ENCODE measurements at regions not wholly inside any gene's neighbourhood (a gene's known extent, or its start where the extent isn't known, plus 50 kb on each side); places are given as distances from the start of the nearest gene placed in this dataset.
A peak's percentile ranks its signal among the peaks of the same experiment; 100 is the strongest.

DNA sequence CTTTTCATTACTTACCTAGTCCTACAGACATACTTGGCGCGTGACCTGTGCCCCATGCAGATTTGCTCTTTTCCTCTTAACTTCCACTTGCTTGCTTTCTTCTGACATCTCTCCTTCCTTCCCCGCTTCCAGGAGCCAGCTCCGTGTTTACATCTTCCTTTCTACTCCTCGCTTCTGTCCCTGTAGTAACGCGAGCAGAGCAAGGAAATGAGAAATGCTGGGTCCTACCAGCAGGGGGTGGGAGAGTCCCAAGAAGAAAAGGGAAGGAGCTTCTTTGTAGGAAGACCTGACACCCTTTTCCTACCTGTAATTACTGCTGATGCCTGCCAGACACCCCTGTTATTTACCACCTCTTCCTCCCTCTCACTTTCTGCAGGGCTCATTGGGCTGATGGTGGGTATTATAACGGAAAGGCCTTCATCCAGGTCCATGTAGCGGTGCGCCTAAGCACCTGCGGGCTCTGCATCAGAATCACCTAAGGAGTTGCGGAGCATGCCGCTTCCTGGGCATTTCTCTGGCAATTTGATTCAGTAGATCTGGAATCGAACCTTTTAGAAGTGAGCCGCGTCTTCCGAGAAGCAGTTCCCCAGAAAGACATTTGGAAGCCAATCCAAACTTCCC, 1260.8 kb upstream of the WWC1 start:
- BruUV-seq (replicated peaks) = no TSS peak
- dilution Hi-C loops (cut with MboI; ENCODE audit: extremely low pct_ligation_motif_present, low sequenced_read_pairs) = no loop called here
- no peak for FAIRE-seq
- Histone ChIP-seq H2AFZ (ENCODE audit: low read depth, low read length) (no peak overlapping the region), H3K27me3 (ENCODE audit: control insufficient read depth in 2 of 2, insufficient read depth in 2 of 2, low read length in 2 of 2) (no peaks in the 10 kb centered on the region), H3K79me2 (ENCODE audit: control insufficient read depth, insufficient read depth, low read length) (no peaks in the 10 kb centered on the region), H4K20me1 (replicated peaks; ENCODE audit: control insufficient read depth, extremely low read depth, insufficient read depth, low read length) (no peaks in the 10 kb centered on the region), H3K27ac (ENCODE audit: insufficient read depth, low read depth, low read length) (no peak overlapping the region), H3K9me1 (replicated peaks; ENCODE audit: control insufficient read depth, extremely low read depth, insufficient read depth, low read length) (no peaks in the 10 kb centered on the region), H3K4me1 (ENCODE audit: control insufficient read depth, extremely low read depth, insufficient read depth, low read length) (no peaks in the 10 kb centered on the region), H3K36me3 (ENCODE audit: control insufficient read depth in 2 of 2, extremely low read depth in 1 of 2, insufficient read depth in 2 of 2, low read length in 2 of 2) (no peaks in the 10 kb centered on the region), H3K9me3 (replicated peaks; ENCODE audit: control insufficient read depth, insufficient read depth, low read length) (peaks cover 2% of the 10 kb centered on the region), H3K9ac (replicated peaks; ENCODE audit: extremely low read depth, insufficient read depth, low read length) (no peak overlapping the region), H3K4me2 (ENCODE audit: insufficient read depth, low read length) (no peak overlapping the region), H3K4me3 (replicated peaks in 1 of 3; ENCODE audit: insufficient read depth in 1 of 3, low read depth in 1 of 3, low read length in 3 of 3) (no peak overlapping the region)
- TF ChIP-seq, protein P1, sequence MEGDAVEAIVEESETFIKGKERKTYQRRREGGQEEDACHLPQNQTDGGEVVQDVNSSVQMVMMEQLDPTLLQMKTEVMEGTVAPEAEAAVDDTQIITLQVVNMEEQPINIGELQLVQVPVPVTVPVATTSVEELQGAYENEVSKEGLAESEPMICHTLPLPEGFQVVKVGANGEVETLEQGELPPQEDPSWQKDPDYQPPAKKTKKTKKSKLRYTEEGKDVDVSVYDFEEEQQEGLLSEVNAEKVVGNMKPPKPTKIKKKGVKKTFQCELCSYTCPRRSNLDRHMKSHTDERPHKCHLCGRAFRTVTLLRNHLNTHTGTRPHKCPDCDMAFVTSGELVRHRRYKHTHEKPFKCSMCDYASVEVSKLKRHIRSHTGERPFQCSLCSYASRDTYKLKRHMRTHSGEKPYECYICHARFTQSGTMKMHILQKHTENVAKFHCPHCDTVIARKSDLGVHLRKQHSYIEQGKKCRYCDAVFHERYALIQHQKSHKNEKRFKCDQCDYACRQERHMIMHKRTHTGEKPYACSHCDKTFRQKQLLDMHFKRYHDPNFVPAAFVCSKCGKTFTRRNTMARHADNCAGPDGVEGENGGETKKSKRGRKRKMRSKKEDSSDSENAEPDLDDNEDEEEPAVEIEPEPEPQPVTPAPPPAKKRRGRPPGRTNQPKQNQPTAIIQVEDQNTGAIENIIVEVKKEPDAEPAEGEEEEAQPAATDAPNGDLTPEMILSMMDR (IDR thresholded peaks at IDR 0.05; ENCODE audit: extremely low read depth in 1 of 2, insufficient read depth in 1 of 2, low read depth in 1 of 2, low read length in 2 of 2) = peak in 1 of 2 donors; percentile 10
- TF ChIP-seq EZH2 (IDR thresholded peaks at IDR 0.05; ENCODE audit: borderline replicate concordance, low read depth, low read length, severe bottlenecking) (no peak), POLR2A (IDR thresholded peaks at IDR 0.05; ENCODE audit: low read depth, low read length) (no peak), JUN (IDR thresholded peaks at IDR 0.05; ENCODE audit: borderline replicate concordance, insufficient read depth, insufficient read length, low read depth) (no peak)
- TF ChIP-seq, protein P2, sequence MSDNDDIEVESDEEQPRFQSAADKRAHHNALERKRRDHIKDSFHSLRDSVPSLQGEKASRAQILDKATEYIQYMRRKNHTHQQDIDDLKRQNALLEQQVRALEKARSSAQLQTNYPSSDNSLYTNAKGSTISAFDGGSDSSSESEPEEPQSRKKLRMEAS (IDR thresholded peaks at IDR 0.05; ENCODE audit: insufficient read depth, insufficient read length) = no peak
- no peak for DNase-seq (ENCODE audit: low read depth, low spot score)
- CTCF ChIA-PET = interaction anchor here (1.2 kb wide), 1 partner anchor 1189 kb away, joined by 4 read pairs; no protein-coding TSS in a partner anchor
- POLR2A ChIA-PET = no interaction called here
- intact Hi-C loops (cut with micrococcal nuclease) = no loop called here

DNA sequence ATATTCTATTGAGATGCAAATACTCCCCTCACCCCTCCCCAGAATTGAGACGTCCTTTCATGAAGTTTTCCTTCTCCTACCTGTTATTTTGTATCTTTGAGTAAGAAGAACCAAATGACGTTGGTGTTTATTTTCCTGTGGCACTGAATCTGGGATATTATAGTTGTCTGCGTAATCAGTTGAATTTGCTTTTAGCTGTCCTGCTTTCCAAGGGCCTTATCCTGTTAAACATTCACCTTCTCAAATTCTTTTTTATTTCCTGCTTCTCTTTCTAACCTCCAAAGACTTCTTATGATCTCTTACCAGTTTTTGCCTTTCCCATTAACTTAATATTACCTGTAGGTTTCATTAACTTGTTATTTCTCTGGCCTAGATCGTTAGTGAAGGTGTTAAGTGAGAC, 1254.9 kb upstream of the WWC1 start:
- DNase-seq (ENCODE audit: low read depth, low spot score) (no peak), FAIRE-seq (no peak)
- no peaks in the 10 kb centered on the region for H3K27me3 ChIP-seq (ENCODE audit: control insufficient read depth in 2 of 2, insufficient read depth in 2 of 2, low read length in 2 of 2)
- ChIA-PET CTCF (no interaction called here), POLR2A (no interaction called here)
- H3K27ac ChIP-seq (ENCODE audit: insufficient read depth, low read depth, low read length) = no peak overlapping the region
- H2AFZ ChIP-seq (ENCODE audit: low read depth, low read length) = no peak overlapping the region
- H3K9me3 ChIP-seq (replicated peaks; ENCODE audit: control insufficient read depth, insufficient read depth, low read length) = no peaks in the 10 kb centered on the region
- H3K4me2 ChIP-seq (ENCODE audit: insufficient read depth, low read length) = no peak overlapping the region
- no peaks in the 10 kb centered on the region for H3K79me2 ChIP-seq (ENCODE audit: control insufficient read depth, insufficient read depth, low read length)
- dilution Hi-C loops (cut with MboI; ENCODE audit: extremely low pct_ligation_motif_present, low sequenced_read_pairs) = no loop called here
- intact Hi-C loops (cut with micrococcal nuclease) = no loop called here
- no peaks in the 10 kb centered on the region for H3K36me3 ChIP-seq (ENCODE audit: control insufficient read depth in 2 of 2, extremely low read depth in 1 of 2, insufficient read depth in 2 of 2, low read length in 2 of 2)
- H3K4me3 ChIP-seq (replicated peaks in 1 of 3; ENCODE audit: insufficient read depth in 1 of 3, low read depth in 1 of 3, low read length in 3 of 3) = no peak overlapping the region
- H3K9ac ChIP-seq (replicated peaks; ENCODE audit: extremely low read depth, insufficient read depth, low read length) = no peak overlapping the region
- BruUV-seq (replicated peaks) = no TSS peak
- no peak for TF ChIP-seq POLR2A (IDR thresholded peaks at IDR 0.05; ENCODE audit: low read depth, low read length)
- no peak for TF ChIP-seq MYC (IDR thresholded peaks at IDR 0.05; ENCODE audit: low read depth, low read length)
- no peak for TF ChIP-seq EZH2 (IDR thresholded peaks at IDR 0.05; ENCODE audit: borderline replicate concordance, low read depth, low read length, severe bottlenecking)
- TF ChIP-seq JUN (IDR thresholded peaks at IDR 0.05; ENCODE audit: borderline replicate concordance, insufficient read depth, insufficient read length, low read depth) = no peak
- TF ChIP-seq GATA2 (IDR thresholded peaks at IDR 0.05; ENCODE audit: insufficient read depth, insufficient read length, low read depth, low read length) = no peak
- TF ChIP-seq, protein P2 (IDR thresholded peaks at IDR 0.05; ENCODE audit: insufficient read depth, insufficient read length) = no peak
- no peak for TF ChIP-seq FOS (IDR thresholded peaks at IDR 0.05; ENCODE audit: borderline replicate concordance, insufficient read depth, low read length)
- TF ChIP-seq POLR2AphosphoS5 (IDR thresholded peaks at IDR 0.05; ENCODE audit: insufficient read depth, low read depth, low read length) = no peak
- TF ChIP-seq, protein P1 (IDR thresholded peaks at IDR 0.05; ENCODE audit: extremely low read depth in 1 of 2, insufficient read depth in 1 of 2, low read depth in 1 of 2, low read length in 2 of 2) = no peak
- H3K4me1 ChIP-seq (ENCODE audit: control insufficient read depth, extremely low read depth, insufficient read depth, low read length) = no peaks in the 10 kb centered on the region
- H4K20me1 ChIP-seq (replicated peaks; ENCODE audit: control insufficient read depth, extremely low read depth, insufficient read depth, low read length) = no peaks in the 10 kb centered on the region
- H3K9me1 ChIP-seq (replicated peaks; ENCODE audit: control insufficient read depth, extremely low read depth, insufficient read depth, low read length) = no peaks in the 10 kb centered on the region

Data from endothelial cell of umbilical vein (primary cell).